Jurkat, Clone E6-1 (cell line): ENCODE measurements at regions not wholly inside any gene's neighbourhood (a gene's known extent, or its start where the extent isn't known, plus 50 kb on each side); places are given as distances from the start of the nearest gene placed in this dataset.

ENCODE experiments used
- DNase-seq: peaks from one replicate; pipeline ENCODE4 v3.0.0-alpha.2; 2011; ENCODE audit warnings: low read depth, low spot score
- H3K4me3 ChIP-seq: 2 replicates; pipeline ENCODE4 v1.5.1; 2011; ENCODE audit warnings: mild to moderate bottlenecking, low read length, control low read depth, moderate library complexity

DNA sequence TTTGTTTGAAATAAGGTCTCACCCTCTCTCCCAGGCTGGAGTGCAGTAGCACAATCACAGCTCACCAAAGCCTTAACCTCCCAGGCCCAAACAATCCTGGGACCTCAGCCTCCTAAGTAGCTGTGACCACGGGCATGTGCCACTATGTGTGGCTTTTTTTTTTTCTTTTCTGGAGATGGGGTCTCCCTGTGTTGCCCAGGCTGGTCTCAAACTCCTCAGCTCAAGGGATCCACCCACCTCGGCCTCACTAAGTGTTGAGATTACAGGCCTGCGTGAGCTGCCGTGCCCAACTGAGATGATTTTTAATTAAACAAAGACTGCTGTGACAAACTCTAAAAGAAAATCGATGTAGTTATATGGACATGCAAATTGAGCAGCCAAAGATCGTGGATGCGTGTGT lies 768.4 kb upstream of the ADGRL2 start:
- no peak overlapping the region for H3K4me3 ChIP-seq
- no peak for DNase-seq

DNA sequence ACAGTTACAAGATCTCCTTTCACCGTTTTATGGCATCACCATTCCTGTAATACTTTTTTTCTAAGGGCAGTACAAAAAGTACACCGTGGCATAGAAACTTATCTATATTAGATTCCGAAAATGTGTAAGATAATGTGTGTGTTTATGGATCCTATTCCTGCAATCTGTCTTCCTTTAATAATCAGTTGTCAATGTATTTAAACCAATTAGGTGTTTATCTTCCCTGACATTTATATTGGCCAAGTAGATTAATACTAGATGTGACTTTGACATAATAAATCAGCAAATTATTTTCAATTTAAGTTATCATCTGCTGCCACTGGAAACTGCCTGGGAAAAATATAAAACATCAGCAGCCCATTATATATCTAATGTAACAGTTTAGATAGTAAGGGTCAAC lies 770.3 kb upstream of the ADGRL2 start:
- no peak for DNase-seq
- no peak overlapping the region for H3K4me3 ChIP-seq

DNA sequence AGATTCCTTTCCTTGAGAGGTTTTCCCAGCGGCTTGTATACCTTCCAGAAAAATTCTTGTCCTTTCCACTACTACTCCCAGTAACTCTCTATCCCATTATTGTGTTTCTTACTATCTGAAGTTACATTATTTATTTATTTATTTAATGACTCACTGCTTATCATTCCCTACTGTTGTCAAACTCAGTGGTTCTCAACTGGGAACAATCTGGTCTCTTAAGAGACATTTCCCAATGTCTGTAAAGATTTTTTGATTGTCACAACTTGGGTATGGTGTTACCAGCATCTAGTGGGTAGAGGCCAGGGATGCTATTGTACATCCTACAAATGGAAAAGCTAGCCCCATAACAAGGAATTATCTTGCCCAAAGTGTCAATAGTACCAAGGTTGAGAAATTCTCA lies 771.5 kb upstream of the ADGRL2 start:
- no peak overlapping the region for H3K4me3 ChIP-seq
- DNase-seq, result no peak

- no peak for DNase-seq
- H3K4me3 ChIP-seq, result no peak overlapping the region
These were observed 777.5 kb upstream of the ADGRL2 start for GRCh38 chr1:81023187-81023724.

DNA sequence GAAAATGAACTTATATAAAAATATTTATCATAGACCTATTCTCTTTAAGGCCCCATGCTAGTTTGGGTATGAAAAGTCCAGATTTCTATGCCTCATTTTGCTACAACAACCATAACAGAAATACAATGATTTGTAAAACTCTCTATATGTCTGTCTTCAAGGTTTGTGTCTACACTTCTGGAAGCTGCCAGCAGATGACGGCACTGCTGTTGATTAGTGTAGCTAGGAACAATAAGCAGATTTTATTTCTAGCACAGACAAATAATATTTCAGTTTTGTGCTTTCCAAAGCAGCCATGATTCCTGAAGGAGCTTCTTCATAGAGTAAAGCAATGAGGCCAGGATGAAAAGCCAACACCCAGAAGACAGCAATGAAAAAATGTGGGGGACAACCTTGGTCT lies 779.6 kb upstream of the ADGRL2 start:
- H3K4me3 ChIP-seq, result no peak overlapping the region
- no peak for DNase-seq

DNA sequence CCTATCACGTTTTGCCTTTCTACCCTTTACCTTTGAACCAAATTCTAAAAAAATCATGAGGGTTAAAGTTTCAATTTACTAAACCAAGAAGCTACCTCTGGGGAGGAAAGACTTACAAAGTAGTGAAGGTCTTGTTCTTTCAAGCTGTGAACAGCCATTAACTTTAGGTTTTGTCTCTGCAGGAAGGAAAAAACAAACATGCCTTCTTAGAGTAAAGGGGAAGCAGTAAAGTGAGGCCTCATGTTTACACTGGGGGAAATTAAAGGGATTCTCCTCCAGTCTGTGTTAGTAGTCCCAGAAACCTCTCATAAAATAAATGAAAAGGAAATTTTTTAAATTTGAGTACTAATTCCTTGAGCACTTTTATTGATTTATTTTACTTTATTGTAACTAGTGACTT lies 780.2 kb upstream of the ADGRL2 start:
- H3K4me3 ChIP-seq, result no peak overlapping the region
- no peak for DNase-seq

DNA sequence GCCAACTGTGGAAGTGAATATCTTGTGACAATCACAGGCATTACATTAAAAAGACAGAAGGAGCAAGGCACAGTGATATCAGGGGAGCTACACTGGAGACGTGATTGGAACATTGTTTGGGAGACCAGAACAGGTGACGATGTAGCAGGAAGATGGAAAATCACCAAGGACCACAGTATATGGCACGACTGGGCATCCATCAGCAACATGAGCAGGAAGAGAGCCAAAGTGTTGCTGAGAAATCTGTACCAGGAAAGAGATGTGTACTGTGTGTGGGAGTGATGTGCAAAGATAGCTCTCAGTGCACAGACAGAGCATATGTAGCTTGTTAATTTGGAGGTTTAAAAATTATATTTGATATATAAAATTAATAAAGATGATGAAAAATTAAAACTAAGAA lies 790.6 kb upstream of the ADGRL2 start:
- H3K4me3 ChIP-seq, result no peak overlapping the region
- DNase-seq, result no peak

DNA sequence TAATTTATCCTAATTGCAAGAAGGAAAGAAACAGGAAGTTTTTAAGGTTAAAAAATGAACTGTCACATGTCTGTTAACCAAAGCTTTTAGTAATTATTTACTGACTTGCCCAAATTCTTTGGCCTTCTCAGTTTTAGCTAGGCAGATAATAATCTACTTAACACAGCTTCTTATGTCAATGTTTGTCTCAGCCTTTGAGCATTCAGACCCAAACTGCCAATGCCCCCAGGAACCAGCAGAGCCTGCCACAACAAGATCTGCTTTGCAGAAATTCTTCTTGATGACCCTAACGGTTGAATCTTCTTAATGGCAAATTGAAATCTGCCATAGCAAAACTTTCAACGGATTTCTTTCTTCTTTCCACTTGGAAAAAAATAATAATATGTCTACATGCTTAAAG lies 792.4 kb upstream of the ADGRL2 start:
- DNase-seq, result no peak
- no peak overlapping the region for H3K4me3 ChIP-seq

GRCh38 chr1:81007024-81007423 lies 793.7 kb upstream of the ADGRL2 start:
- no peak overlapping the region for H3K4me3 ChIP-seq
- no peak for DNase-seq

- no peak overlapping the region for H3K4me3 ChIP-seq
- no peak for DNase-seq
These were observed 794.2 kb upstream of the ADGRL2 start for GRCh38 chr1:81006502-81006901.

GRCh38 chr1:81004011-81004410 lies 796.7 kb upstream of the ADGRL2 start:
- DNase-seq, result no peak
- H3K4me3 ChIP-seq, result no peak overlapping the region

DNA sequence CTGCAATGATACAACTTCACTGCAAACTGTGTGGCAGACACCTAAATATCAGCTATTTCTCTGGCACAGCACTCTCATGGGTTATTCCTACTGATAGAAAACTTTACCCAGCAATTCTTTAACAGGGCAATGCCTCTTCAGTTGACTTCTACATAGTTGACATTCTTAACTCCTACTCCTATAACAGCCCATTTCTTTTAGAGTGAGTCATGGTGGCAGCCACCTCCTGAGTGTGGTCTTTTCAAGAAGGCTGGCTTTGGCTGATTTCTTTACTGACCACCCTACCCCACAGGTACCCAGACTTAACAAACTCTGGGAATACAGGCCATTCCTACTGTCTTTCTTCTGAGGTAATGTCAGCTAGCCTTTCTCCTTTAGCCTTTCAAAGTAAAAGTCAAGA lies 805.8 kb upstream of the ADGRL2 start:
- DNase-seq, result no peak
- H3K4me3 ChIP-seq, result no peak overlapping the region

DNA sequence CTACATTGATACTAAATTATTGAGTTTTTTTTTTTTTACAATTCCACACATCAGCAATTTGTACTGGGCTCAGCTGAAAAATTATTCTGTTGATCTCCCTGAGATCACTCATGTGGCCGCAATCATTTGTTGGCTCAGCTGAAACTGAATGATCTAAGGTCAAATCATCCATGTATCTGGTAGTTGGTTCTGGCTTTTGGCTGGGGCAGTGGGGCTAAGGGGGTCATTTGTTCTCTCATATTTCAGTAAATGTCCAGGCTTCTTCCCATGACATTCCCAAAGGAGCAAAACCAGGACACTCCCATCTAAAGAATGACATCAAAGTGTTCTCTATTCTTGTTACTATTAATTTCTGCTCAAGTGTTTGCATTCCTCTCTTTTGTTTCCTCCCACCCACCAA lies 806.7 kb upstream of the ADGRL2 start:
- no peak for DNase-seq
- no peak overlapping the region for H3K4me3 ChIP-seq

DNA sequence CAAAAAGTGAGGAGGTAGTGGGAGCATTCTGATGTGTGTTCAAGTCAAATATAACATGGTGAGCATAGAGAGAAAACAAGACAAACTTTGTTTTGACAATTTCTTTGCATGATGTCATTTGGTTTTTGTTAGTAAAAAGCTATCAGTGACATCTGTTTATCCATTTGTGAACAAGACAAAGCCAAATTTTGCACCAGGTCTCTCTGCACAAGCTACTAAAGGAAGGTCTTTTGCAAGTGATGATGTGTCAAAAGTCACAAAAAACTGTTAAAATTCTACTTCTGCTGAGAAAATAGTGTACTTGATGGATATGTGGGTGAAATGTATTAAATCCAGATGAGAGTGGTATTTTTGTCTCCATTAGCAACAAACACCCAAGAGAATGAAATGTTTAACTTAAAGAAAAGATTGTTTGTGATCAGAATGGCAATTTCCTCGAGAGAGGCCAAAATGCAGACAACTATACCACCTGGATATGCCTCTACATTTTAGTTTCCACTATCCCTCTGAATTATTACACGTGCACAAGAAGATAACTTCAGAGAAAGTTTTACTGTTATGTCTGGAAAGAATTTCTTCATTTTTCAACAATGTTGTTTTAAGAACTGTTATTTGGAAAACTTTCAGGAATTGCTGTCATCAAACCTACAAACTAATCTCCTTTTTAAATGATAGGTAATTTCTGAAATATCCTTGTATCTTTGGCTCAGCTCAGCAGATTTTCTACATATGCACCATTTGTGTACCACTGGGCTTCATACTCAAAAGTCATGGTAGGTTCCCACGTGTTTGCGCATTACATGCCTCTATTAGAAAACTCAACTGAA lies 807.4 kb upstream of the ADGRL2 start:
- DNase-seq, result no peak
- H3K4me3 ChIP-seq, result no peak overlapping the region

GRCh38 chr1:80989455-80989854 lies 811.3 kb upstream of the ADGRL2 start:
- H3K4me3 ChIP-seq, result no peak overlapping the region
- DNase-seq, result no peak

GRCh38 chr1:80988926-80989325 lies 811.8 kb upstream of the ADGRL2 start:
- no peak for DNase-seq
- no peak overlapping the region for H3K4me3 ChIP-seq

GRCh38 chr1:80987824-80988223 lies 812.9 kb upstream of the ADGRL2 start:
- DNase-seq, result no peak
- H3K4me3 ChIP-seq, result no peak overlapping the region

GRCh38 chr1:80987106-80987505 lies 813.6 kb upstream of the ADGRL2 start:
- DNase-seq, result no peak
- no peak overlapping the region for H3K4me3 ChIP-seq

DNA sequence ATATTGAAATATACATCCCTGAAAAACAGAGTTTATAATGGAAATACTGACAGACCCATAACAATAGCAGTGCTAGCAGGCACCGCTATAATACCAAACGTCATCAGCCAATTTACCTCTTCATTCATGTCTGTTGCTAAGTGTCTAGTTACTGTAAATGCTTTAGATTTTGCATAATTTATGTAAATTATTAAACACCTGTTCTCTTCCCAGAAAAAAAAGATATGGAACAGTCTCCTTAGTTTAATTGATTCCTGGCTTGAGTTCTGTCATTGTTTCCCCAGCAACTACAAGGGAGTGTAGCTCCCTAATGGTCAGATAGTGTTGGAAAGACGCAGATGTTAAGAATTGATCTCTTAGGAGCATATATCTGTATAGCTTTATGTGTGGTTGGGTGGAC lies 817.9 kb upstream of the ADGRL2 start:
- H3K4me3 ChIP-seq, result no peak overlapping the region
- no peak for DNase-seq

GRCh38 chr1:80973101-80973500 lies 827.6 kb upstream of the ADGRL2 start:
- DNase-seq, result no peak
- H3K4me3 ChIP-seq, result no peak overlapping the region

DNA sequence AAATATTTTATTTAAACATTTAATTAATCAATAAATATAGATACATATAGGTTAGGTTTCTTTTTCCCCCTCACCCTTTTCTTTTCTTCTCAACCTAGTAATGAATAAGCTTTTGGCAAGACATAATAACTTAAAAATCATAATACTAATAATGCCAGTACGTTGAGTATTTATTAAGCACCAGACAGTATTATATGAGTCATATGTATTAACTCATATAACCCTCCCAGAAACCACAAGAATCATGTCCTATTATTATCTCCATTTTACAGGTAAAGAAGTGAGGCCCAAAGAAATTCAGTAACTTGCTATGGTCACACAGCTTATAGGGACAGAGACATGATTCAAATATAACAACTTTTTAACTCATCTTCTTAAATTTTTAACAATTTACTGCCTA lies 834.5 kb upstream of the ADGRL2 start:
- no peak for DNase-seq
- H3K4me3 ChIP-seq, result no peak overlapping the region
